ENCODE measurements at regions not wholly inside any gene's neighbourhood (a gene's known extent, or its start where the extent isn't known, plus 50 kb on each side); places are given as distances from the start of the nearest gene placed in this dataset.
A peak's percentile ranks its signal among the peaks of the same experiment; 100 is the strongest.
"Not testable (repeated sequence)": the region's sequence is repeated elsewhere in the genome, so short reads cannot be mapped to it uniquely, and the experiment has no call there.

DNA sequence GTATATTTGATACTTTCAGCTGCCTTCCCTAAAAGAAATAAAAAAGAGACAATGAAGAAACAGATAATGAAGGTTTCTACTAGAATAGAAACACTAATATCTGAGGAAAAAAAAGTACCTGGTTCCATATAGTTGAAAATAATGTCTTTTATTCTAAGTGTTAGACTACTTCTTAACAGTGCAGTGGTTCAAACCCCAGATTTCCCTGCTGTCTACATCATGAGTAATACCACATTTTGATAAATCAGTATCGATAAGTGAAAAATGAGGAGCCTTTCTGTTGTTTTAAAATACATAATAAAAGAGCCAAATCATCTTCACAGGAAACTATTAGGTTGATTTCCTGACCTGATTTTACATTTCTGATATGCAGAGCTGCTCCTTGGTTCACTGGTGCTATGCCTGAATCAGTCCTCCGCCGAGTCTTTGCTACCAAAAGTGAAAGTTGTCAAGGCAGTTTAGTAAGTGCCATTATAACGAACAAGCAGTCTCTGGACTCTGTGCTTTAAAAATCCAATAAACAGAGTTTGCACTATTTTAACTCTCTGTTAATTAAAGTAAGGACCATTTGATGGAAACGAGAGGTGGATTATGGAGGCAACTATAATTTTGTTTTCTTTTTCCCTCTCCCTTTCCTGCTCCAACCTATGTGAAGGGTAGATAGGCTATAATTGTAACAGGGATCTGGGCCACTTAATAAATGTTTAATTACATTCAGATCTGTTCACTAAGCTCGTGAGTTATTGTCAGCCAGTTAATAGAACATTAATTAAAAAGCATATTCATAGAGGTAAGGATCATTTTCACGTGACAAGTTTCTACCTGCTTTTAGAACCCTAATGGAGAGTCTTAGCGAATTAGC is 724.5 kb upstream of the RAG2 start:
- no peak for DNase-seq (ENCODE audit: low read depth)

DNA sequence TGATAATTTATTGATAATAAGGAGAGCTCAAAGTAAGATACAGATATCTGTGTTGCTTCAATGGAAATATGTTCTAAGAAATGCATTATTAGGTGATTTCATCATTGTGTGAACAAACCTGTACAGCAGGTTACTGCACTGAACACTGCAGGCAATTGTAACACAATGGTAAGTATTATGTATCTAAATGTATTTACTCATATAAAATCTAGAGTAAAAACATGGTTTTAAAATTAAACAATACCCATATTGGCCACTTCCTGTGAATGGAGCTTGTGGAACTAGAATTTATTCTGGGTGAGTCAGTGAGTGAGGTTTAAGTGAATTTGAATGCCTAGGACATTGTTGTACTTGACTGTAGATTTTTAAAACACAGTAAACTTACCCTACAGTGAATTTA is 722.9 kb upstream of the RAG2 start:
- DNase-seq (ENCODE audit: low read depth): no peak

DNA sequence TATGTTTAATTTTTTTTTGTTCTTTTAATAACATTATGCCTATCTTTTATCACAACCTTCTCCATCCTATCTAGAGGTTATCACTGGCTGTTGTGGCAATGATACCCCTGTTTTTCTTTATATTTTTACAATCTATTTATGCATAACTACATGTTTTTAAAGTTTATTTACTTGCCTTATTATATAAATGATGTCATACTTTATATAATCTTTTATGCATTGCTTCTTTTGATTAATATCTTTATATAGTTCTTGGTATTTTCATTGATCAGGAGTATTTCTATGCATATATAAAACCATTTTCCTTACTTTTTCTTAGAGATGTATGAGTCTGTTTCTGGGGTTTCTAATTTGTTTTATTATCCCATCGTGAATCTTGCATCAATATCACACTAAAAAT is 719.8 kb upstream of the RAG2 start:
- DNase-seq (ENCODE audit: low read depth): no peak

DNA sequence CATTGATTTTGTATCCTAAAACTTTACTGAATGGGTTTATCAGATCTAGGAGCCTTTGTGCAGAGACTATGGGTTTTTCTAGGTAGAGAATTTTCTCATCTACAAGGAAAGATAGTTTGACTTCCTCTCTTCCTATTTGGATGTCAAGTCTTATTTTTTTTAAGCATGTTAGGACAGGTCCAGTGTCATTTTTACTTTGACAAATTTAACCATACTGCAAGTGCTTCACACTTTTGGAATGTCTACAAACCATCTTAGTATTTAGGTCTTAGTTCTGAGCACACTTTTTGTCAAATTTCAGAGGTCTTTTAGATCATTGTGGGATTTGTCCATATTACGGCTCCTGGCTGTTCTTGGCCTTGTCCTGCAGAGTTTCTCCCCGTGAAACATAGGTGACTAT is 715.2 kb upstream of the RAG2 start:
- no peak for DNase-seq (ENCODE audit: low read depth)

DNA sequence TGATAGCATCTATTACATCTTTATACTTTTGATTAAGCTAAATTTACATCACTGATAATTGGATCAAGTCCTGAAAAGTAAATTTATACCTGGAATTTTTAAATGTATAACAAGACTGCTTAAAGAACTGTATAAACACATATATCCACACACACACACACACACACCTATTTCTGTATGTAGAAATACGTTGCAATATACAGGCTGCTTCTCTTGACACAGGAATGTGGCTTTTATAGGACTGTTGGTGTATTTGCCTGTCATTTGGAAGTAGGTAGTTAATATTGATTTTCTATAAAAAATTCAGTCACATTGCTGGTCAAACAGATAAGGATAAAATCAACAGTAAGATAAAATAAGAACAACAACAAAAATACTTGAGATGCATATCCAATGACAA is 708.5 kb upstream of the RAG2 start:
- DNase-seq (ENCODE audit: low read depth): no peak

DNA sequence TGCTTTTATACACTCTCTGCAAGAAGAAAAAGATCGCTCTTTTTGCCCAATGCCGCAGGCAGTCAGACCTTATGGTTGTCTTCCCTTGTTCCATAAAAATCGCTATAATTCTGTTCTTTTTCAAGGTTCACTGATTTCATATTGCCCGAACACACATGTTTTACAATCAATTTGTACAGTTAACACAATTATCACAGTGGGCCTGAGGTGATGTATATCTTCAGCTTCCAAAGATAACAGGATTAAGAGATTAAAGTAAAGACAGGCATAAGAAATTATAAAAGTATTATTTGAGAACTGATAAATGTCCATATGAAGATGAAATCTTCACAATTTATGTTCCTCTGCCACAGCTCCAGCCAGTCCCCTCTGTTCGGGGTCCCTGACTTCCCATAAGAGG is 703.4 kb upstream of the RAG2 start:
- DNase-seq (ENCODE audit: low read depth): not testable (repeated sequence)

DNA sequence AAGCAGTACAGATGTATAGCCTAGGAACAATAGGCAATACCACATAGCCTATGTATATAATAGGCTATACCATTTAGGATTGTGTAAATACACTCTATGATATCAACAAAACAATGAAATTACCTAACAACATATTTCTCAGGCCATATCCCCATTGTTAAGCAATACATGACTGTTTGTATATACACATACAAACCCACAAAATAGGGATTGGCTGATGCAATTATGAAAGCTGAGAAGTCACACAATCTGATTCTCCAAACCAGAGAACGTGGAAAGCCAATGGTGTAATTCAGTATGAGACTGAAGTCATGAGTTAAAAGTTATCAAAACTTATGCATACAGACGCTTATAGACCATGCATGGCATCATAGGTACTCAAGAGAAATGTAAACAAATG is 700.1 kb upstream of the RAG2 start:
- peak; percentile 8 for DNase-seq (ENCODE audit: low read depth)

DNA sequence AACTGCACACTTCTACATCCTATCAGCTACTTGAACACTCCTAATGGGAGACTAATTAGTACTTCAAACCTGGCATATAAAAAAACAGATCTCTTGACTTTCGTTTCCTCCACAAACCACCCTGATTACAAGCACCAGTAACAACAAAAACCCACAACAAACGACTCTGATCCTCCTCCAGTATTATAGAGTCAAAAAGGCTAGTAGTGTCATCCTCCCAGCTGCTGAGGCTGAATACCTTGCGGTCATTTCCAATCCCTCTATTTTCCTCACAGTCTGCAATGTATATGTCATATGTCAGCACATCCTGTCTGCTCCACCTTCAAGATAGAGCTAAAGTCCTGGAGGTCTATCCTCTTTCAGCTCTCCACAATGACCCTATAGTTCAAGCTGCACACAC is 688.9 kb upstream of the RAG2 start:
- no peak for DNase-seq (ENCODE audit: low read depth)

DNA sequence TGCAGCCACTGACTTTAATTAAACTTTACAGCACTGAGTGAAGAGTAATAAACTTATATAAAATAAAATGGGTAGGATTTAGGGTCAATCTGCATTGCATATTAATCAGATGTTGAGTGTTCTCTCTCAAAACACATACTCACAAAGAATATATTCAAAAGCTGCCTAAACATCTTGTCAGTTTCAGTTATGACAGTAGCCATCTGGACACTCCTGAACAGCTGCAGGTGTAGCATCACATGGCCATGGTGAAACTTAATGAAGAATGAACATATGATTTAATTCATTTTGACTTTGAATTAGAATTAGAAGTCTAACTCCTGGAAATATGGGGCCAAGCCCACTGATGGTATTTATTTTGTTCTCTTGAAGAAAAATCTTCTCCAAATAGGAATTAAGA is 684.3 kb upstream of the RAG2 start:
- DNase-seq (ENCODE audit: low read depth): no peak

DNA sequence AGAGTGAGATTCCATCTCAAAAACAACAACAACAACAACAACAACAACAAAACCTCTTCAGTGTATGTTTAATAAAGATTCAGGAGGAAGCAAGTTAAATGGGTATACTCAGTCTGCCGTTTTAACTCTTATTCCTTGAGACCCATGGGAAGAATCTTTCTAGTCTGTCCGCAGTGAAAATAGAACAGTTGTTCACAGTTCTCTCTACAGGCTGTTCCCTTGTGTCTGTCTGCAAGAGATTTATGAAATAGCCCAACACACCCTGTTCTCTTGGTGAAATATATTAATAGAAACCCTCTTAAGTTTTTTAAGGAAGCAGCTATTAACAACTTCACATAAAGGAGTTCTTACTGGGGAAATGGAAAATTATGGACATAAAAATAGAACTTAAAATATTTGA is 682.2 kb upstream of the RAG2 start:
- DNase-seq (ENCODE audit: low read depth): no peak

DNA sequence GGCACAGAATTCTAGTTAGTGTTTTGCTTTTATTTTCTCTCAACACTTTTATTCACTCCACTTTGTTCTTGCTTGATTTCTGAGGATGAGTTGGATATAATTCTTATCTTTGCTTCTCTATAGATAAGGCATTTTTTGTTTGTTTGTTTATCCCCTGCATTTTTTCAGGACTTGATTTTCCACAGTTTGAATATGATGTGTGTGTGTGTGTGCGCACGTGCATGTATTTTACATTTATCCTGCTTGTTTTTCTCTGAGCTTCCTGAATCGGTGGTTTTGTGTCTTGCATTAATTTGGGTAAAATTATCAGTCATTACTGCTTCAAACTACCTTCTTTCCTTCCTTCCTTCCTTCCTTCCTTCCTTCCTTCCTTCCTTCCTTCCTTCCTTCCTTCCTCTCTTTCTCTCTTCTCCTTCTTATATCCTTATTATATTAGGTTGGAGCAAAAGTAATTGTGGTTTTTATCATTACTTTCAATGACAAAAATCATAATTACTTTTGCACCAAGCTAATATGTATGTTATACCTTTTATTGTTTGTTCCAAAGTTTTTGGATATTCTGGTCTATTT is 679.9 kb upstream of the RAG2 start:
- DNase-seq (ENCODE audit: low read depth): no peak

DNA sequence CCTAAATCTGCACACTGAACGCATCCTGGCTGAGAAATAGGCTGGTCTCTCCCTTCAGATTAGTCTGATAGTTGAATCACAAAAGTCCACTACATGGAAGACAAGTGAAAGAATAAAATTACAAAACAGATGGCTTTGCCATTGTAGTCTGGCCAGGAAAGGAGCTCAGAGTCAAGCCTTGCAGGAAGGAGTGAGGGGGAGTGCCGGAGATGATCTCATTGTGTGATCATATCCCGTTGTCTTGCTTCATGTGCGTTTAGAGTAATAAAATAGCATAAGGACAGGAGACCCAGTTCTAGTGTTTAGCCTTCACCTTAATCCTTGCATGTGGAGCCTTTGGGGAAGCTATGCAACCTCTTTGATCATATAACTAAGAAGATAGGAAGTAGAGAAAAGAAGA is 666.7 kb upstream of the RAG2 start:
- peak; percentile 1 for DNase-seq (ENCODE audit: low read depth)

DNA sequence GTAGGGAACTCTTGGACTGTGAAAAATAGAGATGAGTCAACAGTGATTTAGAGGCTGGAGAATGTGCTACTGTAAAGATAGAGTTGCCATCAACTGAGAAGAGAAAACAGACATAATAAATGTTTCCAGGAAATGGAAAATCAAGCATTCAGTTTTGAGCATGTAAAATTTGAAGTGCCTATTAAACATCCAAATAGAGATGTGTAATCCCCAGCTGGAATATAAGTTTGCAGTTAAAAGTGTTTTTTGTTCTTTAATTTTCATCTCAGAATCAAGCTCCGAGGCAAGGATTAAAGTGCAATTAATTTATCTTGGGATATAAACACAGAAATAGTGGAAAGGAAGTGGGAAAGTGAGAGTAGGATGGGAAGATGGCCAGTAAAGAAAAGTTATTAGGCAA is 666.0 kb upstream of the RAG2 start:
- DNase-seq (ENCODE audit: low read depth): no peak

DNA sequence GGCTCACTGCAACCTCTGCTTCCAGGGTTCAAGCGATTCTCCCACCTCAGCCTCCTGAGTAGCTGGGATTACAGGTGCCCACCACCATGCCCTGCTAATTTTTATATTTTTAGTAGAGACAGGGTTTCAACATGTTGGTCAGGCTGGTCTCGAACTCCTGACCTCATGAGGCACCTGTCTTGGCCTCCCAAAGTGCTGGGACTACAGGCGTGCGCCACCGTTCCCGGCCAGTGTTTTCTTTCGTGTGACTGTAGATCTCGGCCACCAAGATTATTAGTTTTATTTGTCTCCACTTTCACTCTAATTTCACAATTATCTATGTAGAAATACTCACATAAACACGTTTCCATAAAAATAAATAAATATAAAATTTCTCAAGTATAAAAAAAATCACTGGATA is 665.4 kb upstream of the RAG2 start:
- DNase-seq (ENCODE audit: low read depth): not testable (repeated sequence)

DNA sequence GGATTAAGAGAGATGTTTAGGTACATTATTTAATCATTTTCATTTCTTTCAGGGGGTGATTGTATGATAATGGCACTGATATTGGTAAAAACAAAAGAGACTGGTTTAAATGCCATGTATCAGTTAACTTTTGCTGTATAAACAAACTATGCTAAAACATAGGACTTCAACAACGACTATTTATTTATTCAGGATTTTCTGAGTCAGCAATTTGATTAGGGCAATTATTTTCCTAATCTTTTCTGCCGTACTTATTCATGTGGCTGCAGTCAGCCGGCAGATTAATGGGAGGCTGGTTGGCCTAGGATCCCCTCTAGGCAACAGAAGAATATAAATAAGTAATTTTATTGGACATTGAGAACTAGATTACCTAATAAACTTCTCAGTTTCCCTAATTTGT is 661.7 kb upstream of the RAG2 start:
- DNase-seq (ENCODE audit: low read depth): no peak

DNA sequence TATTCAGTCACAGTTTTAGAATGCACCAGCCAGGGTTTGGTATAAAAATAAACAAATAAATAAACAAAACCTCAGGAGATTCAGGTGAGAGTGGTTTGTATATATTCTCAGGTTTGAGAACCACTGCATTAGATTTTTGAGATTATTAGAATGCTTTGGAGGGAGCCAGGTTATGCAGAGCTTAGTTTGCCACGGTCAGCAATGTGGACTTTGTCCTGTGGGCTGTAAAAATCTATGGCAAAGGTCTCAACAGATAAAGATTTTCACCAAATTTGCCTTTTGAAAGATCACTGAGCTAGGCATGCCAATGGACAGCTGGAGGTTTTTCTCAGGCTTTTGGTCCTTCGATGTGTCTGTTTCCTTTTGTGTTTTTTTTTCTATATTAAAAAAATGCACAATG is 650.1 kb upstream of the RAG2 start:
- DNase-seq (ENCODE audit: low read depth): no peak

DNA sequence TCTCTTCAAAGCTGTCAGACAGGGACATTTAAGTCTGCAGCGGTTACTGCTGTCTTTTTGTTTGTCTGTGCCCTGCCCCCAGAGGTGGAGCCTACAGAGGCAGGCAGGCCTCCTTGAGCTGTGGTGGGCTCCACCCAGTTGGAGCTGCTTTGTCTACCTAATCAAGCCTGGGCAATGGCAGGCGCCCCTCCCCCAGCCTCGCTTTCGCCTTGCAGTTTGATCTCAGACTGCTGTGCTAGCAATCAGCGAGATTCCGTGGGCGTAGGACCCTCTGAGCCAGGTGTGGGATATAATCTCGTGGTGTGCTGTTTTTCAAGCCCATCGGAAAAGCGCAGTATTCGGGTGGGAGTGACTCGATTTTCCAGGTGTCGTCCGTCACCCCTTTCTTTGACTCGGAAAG is 648.1 kb upstream of the RAG2 start:
- not testable (repeated sequence) for DNase-seq (ENCODE audit: low read depth)

DNA sequence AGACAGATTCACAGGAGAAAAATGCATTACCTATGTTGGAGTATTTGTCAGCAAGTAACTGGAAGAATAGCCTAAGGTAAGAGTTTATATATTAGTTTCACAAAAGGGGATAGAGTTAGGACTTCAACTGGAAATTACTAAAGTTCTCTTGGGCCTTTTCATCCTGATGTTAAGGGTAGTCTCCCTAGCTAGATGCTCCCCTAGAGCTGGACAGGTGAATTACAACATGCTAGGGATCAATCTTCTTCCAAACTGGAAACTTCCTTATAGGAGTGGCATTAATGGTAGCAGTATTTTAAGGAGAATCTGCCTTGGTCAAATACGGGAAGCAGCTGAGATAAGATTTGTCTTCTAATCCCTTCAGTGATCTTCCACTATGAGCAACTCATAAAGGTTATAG is 632.8 kb upstream of the RAG2 start:
- no peak for DNase-seq (ENCODE audit: low read depth)

DNA sequence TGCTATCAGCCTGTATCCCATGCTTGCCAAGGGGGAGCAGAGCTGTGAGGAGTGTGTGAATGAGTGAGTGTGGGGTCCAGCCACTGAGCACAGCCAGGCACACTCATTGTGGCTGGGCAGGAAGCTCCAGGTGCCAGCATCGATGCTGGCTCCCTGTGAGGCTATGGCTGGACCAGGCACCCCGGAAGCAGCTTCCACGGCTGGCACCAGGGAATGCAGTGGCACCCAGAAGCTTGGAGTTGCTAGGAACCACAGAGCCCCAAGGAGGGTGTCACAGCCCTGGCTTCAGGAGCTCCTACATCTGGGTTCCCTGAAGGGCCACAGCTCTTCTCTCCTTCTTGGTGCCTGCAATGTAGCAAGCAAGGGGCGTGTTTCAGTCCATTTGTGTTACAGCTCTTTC is 625.9 kb upstream of the RAG2 start:
- no peak for DNase-seq (ENCODE audit: low read depth)

DNA sequence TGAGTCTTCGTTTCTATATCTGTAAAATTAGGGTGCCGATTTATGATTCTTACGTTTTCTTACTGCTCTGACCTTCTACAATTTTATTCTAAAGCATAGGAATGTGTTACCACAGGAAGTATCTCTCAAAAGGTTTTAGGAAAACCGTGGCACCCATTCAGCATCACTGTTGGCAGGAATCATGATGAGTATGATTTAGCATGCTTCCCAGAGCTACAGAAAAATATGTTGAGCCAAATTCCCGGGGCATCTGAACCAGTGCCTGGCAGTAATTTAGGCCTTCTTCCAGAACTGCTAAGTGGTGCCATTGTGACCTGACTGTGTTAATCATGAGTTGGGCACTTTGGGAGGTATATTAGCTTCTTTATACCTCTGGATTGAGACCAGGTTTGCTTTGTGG is 605.0 kb upstream of the RAG2 start:
- DNase-seq (ENCODE audit: low read depth): no peak

DNA sequence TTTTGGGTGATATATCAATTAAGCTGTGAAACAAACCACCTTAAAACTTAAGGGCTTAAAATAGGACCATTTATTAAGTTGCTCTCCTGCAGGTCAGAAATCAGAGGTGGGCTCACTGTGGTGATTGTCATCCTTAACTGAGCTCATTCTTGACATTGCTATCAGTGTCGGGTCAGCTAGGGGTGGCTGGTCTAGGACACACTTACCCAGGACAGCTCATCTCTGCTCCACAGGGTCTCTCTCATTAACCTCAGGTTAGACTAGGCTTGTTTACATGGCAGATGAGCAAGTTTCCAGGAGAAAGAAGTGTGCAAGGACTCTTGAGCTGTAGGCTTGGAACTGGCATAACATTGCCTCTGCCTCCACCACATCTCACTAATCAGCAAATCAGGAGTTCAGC is 601.0 kb upstream of the RAG2 start:
- no peak for DNase-seq (ENCODE audit: low read depth)

DNA sequence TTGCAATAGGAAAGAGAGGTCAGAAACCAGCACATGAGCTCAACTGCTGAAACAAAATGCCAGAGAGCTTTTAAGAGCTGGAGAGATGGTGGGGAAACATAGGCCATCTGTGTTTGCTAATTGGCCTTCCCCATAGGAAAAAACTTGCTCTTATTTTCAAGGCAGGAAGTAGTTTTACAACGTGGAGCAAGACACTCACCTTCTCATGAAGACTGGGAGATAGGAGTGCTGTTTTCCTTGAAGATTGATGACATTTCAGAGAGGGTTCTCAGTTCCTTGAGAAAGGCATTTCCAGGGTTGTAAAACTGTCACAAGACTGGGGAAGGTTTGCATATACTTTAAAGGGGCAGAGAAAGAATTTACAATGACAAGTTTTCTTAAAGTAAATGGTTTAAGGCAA is 586.3 kb upstream of the RAG2 start:
- no peak for DNase-seq (ENCODE audit: low read depth)

DNA sequence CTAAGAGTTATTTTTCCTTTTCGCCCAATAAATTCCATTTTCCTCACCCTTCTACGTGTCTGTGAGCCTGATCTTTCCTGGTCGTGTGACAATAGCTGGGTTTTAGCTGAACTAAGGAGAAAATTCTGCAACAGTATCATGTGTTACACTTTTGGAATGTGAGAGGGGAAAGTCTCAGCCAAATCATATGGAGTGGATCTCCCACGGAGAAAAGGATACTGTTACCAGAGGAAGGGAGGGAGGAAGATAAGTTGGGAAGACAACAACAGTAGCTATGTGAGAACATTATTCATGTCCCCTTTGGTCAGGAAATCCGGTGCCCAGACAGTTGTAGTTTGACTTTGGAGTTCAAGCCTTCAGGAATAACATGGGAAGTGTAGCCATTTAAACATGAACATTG is 584.0 kb upstream of the RAG2 start:
- no peak for DNase-seq (ENCODE audit: low read depth)

DNA sequence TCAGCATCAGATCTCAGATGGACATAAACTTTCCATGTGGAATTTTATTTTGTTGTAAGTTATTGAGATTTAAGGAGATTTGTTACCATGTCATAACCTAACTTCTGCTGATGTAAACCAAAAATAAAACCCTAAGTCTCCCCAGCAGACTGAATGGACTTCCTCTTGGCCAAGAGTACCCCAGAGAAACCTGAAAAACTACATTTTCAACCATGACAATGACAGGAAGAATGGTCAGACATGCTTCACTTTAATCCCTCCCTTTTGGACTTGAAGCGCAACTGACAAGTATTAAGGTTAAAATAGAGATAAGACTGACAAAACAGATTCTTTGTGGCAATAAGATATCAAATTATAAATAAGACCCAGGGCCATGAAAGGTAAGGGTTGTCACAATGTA is 579.7 kb upstream of the RAG2 start:
- no peak for DNase-seq (ENCODE audit: low read depth)

Measured in amniotic epithelial cell (primary cell).